GM21423 (cell line): ENCODE measurements at regions not wholly inside any gene's neighbourhood (a gene's known extent, or its start where the extent isn't known, plus 50 kb on each side); places are given as distances from the start of the nearest gene placed in this dataset.

Experiments
- ATAC-seq: cut with Tn5 transposase; IDR thresholded peaks from one replicate; pipeline ENCODE4 v1.9.1; 2021; ENCODE audit warnings: mild to moderate bottlenecking, moderate library complexity; ENCODE audit not compliant: unreplicated experiment

DNA sequence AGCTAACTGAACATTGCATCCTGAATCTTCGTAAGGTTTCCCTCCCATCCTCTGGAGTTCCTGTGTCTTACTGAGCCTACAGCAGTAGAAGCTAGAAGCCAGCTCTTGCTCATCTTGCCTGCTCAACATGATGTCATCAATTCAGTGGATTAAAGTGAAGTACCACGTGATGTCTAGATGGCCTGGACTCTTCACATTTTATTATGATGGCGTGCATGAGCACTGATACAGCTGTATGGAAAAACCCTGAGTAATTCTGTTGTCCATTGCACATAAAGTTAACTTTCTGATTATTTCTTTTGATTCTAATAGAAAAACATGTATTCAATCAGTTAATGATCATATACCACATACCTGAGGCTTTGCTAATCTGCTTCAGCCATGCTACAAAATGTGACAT lies 2387.7 kb upstream of the TENM3 start:
- ATAC-seq: no peak

DNA sequence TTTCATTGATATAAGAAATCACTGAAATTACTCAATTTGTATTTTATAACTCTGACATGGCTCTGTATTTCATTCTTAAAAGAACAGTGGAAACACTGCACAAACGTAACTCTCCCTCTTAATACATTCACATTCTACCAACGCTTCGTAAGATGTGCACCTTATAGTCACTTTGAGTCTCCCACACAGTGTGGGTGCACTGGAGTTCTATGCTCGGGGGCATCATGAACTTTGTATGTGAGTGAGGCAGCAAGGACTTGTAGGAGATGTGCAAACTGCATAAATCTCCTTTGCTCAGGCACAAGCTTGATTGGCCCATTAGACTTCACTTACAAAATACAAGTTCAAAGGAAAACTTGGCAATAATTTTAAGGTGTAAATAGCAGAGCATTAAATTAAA lies 2385.0 kb upstream of the TENM3 start:
- no peak for ATAC-seq

DNA sequence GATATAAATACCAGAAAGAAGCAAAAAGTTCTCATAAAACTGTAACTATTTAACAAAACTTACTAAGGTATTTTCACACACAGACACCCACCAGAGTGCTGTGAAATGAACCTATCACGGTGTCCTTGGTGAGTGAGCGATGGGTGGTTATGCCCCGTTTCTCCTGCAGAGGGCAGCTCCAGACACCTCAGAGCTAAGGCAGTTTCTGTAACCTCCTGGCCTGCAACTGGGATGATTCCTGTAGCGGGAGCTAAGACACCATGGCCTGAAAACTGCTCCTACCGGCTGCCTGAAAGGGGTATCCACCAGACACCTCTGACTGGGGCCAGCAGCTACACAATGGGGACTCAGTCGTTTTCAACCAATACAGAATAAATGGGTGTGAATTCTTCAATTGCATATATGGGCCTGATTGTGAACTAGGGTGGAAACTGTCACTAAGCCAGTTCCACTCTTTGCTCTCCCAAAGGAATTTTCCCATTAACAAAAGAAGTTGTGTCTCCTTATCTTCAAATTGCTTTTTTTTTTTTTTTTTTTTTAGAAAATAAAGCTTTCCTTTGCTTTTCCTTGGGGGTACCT lies 2375.8 kb upstream of the TENM3 start:
- peak; percentile 99 for ATAC-seq

DNA sequence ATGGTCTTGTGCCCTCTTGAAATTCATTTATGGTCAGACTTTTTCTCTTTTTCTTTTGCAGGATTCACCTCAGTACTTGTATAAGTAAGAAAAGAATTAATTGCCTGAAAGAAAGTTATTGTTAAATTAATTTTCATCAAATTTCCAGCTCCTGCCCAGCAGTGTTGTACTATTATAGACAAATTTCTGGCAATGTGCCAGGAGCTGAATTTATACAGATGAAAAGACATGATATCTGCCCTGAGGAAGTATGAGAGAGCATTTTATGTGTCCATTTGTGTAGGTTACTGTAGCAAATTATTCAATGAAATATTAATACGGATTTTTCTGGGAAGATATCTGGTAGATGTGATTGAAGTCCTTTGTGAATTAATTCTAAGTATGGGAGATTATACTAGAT lies 2371.5 kb upstream of the TENM3 start:
- no peak for ATAC-seq

DNA sequence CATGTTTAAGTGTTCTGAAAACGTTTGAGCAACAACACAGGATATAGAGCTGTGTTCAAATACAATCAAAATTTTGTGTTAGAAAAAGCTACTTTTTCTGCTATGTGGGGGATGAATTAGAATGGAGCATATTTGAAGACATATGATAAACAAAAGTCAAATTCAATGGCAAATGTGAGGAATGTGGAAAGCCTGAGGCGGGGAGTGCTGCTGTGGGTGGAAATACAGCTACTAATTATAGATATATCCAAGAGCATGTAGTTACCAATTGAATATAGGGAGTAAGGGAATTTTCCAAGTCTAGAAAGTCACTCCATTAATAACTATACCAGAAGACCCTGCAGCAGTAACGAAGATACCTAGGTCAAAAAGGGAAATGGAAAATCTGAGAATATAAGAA lies 2370.4 kb upstream of the TENM3 start:
- ATAC-seq: no peak

DNA sequence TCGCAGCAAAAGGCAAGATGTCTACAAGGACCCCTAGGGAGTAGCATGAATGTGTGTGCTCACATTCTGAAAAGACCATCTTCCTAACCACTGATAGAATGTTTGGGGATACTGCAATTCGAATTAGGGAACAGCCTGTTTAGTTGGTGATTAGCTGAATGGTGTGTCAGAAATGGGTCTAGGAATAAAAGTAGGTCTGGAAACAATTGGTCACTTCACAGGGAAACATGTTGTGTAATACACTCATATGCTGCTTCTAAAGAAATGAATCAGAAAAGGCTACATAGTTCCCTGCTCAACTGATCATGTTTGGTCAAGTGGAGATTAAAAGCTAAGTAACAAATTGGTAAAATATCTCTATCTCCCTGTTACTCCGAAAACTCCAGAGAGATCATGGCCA lies 2362.4 kb upstream of the TENM3 start:
- no peak for ATAC-seq

DNA sequence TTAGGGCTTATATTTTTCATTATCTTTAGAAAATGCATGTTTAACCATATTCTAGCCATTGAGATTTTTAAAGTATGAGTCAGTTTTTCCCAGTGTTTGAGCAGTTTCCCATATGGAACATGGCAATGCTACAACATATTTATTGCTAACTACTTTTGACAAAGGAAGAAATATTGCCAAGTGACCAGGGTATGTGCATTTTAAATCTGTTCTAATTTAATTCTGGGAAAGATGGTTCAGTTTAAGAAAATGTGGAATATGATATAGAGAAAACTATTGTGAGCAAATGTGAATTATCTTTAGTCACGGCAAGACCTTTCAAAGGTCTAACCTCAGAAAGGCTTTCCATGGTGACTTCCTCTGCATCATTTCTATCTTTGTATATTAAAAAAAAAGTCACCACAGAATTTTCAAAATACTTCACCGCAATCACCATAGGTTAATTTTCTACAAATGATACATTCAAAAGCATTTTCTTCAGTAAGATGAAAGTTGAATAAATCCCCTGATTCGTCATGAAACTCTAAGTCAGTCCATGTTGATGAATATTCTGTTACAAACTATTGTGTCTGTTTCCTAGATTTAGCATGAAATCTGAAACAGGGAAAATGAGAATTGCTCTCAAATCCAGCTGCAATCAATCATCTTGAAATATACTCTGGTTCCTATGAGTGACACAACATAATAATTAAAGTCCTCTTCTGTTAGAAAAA lies 2349.0 kb upstream of the TENM3 start:
- no peak for ATAC-seq

DNA sequence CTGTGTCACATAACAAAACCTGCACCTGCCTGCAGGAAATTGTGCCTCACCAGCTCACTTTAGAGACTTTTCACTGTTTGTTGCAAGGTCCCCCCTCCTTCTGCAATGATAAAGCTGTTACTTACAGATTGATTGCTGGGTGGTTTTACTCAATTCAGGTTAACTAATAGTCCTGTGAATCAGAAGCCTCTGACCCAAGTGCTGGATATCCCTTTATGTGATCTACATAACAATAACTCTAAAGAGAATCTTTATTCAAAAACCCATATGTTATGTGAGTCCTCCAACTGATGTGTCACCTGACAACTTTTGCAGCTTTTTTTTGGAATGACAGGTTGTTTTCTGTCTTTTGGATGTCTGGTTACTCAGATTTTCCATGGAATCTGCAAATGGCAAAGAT lies 2323.6 kb upstream of the TENM3 start:
- ATAC-seq: no peak

DNA sequence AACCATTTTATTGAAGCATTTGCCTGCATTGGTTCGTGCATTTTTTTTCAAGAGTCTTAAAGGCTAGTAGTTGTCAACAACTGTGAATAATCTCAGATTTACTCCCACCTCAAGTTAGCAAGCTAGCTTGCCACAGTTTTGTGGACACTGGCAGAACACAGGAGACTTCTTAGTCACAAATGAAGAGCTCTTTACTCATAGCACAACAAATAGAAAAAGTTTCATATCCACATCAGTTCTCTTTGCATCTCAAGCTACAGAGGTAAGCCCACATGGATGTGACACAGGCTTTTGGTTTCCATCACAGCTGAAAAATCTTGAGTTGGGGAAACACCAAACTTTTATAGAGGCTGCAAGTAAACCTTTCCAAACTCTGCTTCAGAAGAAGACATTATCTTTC lies 2315.7 kb upstream of the TENM3 start:
- no peak for ATAC-seq

DNA sequence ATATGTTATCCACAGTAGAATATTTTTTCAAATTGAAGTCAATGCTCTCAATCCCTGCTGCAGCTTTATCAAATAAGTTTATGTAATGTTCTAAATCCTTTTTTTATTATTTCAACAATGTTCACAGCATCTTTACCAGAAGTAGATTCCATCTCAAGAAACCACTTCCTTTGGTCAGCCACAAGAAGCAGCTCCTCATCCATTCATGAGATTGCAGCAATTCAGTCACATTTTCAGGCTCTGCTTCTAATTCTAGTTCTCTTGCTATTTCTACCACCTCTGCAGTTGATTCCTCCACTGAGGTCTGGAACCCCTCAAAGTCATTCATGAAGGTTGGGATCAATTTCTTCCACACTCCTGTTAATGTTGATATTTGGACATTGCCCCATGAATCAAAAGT lies 2301.3 kb upstream of the TENM3 start:
- no peak for ATAC-seq

DNA sequence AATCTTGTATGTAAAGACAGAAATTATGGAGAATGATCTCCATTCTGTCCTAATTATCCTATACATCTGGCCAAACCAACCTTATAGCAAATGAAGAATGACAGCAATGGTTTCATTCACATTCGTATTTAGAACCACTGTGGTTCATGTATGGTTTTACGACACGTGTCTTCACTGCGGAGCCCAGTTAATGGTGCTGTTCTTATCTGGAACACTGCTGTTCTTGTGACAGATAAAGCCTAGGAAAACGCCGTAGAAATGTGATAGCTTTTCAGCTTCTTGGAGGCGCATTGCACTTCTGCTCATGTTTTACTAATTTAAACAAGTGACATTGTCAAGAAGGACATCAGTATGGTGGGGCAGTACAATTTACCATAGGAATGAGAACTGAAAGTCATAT lies 2266.4 kb upstream of the TENM3 start:
- ATAC-seq: no peak

DNA sequence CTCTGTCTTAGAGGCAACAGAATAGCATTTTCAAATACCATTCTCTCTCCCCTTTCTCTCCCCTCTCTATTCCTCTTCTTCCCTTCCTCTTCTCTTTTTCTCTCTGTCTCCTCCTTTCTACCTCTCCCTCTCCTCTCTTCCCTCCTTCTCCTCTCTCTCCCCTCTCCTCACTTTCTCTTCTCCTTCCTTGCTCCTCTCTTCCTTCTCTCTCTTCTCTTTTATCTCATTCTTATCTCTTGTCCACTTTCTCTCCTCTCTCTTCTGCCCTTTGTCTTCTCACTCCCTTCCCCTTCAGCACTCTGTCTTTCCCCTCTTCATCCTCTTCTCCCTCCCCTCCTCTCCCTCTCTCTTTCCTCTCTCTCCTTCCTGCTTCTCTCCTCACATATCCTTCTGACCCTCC lies 2265.8 kb upstream of the TENM3 start:
- ATAC-seq: no peak

DNA sequence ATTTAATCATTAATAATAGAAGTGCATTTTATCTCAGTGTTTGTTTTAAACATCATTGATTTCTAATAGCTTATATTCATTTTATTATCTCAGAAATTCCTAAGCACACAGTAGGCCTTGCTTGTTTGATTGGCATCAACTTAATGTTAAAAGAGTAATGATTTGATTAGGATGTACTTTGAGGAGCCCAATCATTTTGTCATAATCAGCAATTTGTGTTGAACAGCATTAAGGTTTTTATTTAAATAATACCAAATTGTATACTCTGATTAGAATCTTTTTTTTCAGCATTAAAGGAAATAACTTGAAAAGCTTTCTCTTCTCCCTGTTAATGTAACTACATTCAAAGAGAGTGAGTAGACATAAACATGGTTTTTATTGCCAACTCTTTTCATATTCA lies 2262.0 kb upstream of the TENM3 start:
- ATAC-seq: no peak

DNA sequence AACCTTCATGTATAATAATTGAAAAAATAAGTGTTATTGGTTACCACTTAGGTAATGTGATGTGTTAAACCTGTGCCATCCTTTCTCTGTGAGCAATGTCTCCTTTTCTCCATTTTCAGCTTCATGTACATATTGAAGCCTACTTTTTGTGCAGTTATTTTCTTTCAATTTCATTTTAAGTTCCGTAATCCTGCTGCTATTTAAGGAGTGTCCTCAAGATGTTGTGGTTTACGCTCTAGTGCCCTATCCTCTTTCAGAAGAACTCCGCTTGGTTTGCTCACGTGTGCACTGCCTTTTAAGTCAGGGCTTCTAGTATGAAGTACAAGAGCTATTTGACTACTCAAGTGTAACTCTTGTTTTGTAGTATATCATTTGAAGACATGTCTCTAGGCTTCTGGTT lies 2253.2 kb upstream of the TENM3 start:
- peak; percentile 100 for ATAC-seq

DNA sequence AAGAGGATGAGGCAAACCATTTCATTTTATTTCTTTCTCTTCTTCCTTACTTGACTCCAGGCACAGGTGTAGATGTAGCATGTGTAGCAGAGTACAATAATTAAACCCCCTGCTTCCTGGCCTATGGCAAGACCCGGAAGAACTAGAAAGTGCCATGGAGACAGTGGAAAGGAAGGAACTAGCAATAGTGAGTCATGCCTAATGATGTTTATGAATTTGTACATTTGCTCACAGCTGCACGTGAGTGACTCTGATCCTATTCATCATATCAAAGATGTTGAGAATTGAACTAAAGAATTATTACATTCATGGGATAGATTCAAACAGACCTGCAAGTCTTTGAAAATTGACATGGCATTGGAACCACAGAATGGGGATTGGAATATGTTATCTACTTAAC lies 2233.9 kb upstream of the TENM3 start:
- no peak for ATAC-seq

DNA sequence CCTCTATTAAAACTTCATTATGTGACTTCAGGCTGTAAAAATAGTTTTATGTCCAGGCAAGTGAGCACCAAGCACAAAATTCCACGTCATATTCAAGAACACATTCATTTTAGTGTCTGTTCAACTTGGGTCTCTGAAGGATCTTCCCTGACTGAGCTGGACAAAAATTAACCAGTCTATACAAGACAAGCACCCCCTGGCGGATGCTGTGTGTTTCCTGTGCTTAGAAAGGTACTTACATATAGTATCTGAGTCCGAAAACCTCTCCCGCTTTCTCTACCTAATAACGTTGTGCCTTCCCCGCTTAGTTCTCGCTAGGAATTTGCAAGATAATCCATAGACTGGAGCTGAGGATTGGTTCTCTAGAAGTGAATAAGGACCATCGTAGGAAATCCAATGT lies 2214.5 kb upstream of the TENM3 start:
- ATAC-seq: no peak

DNA sequence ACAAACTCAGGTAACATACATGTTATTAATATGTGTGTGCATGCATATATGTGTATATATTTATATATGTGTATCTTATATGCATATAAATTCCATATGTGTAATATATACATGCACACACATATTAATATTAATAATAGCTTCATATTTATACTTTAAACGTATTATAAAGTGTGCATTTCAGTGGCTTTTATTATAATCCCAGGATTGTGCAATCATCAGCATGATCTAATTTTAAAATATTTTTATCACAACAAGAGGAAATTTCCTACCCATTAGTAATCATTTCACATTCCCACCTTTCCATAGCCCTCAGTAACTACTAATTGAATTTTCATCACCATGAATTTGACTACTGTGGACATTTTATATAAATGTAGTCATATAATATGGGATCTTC lies 2211.9 kb upstream of the TENM3 start:
- ATAC-seq: no peak

DNA sequence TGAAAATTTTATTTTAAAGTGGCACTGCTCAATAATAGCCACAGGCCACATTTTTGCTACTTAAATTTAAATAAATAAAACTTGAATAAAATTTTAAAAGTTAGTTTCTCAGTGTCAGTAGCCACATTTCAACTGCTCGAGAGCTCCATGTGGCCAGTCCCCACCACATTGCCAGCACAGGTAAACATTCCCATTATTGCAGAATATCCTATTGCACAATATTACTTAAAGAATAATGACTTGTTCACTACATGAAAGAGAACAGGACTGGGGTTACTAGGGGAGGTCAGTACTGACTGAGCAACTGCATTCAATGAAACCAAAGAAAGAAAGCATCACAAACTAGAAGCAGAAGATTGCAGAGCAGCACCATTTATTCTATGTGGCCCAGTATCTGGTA lies 2201.6 kb upstream of the TENM3 start:
- no peak for ATAC-seq

DNA sequence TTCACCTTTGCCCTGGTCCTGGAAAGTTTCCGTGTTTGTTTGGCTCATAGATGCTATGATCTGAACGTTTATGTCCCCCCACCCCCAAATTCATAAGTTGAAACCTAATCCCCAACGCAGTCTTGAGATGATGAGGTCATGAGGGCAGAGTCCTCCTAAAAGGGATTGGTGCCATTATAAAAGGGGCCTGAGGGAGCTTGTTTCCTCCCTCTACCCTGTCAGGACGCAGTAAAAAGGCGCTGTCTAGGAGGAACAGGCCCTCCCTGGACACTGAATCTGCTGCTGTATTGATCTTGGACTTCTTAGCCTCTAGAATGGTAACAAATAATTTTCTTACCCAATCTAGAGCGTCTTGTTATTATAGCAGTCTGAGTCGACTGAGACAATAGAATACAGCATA lies 2190.6 kb upstream of the TENM3 start:
- ATAC-seq: no peak

DNA sequence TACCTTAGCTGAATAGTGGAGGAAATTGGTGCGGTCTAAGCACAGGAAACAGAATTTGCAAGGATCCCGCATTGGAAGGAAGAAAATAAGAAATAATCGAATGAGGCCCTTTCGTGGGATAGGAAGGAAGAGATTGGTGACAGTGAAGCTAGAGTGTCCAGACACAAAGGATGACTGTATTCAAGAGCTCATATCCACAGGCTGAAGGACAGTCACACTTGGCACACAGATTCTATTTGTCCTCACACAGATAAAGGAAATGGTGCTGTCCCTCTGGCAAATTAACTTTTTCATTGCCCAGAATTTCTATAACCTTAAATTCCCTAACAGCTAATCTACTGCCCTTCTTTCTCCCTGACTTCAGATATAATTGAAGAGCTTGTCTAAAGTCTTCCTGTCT lies 2188.9 kb upstream of the TENM3 start:
- ATAC-seq: no peak

DNA sequence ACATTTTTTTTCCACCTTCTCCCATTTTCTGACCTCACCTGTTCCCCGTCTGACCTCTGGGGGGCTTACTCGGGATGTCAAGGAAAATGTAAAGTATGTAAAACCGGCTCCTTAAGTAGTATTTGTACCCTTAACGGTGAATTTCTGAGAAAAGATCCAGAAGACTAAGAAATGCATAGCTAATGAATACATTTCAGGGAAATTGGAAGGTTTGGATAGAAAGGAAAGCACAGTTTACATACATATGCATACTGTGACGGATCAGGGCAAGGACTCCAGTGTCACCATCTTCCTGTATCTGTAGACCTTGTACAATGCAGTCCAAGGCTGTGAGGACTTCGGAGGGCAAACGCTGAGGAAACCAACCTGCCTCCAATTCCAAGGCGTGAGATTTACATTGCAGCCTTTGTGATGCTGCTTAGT lies 2185.9 kb upstream of the TENM3 start:
- ATAC-seq: no peak

DNA sequence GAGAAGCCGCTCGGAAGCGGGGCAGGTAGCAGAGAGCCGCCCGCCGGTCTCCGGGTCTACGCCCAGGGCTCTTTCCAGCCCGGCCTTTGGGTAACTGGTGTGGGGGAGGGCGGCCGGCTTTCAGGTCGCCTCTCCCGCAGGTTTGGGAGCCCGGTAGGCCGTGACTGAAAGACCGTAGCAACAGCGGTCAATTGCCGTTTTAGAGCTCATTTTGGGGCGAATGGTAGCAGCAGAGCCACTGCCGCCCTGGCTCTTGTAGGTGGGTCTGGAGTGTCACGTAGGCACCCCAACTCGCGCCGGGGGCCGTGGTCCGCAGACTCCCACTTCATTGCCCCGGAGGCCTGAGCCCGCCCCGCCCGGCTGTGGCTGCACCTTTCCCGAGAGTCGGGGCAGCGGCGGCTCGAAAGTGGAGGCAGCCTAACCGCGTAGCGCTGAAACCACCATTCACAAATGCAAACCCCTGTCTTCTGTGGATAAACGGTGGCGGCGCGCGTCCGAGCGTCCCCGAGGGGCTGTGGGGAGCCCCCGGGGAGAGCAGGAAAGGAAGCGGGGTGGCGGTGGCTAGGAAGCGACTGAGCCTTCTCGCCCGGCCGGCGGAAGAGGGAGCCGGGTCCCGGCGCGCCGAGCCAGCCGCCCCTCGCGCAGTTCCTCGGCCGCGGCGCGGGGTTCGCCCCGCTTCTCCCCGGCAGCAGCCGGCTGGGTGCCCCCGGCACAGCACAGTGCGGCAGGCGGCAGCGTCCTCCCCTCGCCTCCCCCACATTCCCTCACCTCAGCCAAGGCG lies 2185.1 kb upstream of the TENM3 start:
- ATAC-seq: peak; percentile 50
